OCI-LY1 (cell line): ENCODE measurements at regions not wholly inside any gene's neighbourhood (a gene's known extent, or its start where the extent isn't known, plus 50 kb on each side); places are given as distances from the start of the nearest gene placed in this dataset.

Experiments used
- CTCF ChIP-seq: fragments of 200-600 bp; sonication (generic), shearing (Covaris generic); IDR thresholded peaks from 2 replicates; pipeline ENCODE4 v1.5.1; 2017; ENCODE audit warnings: mild to moderate bottlenecking, antibody characterized with exemption, low read length, moderate library complexity, mixed read lengths
- EZH2 ChIP-seq: fragments of 200-600 bp; sonication (generic), shearing (Covaris generic); IDR thresholded peaks from 2 replicates; pipeline ENCODE4 v1.8.0; 2017; ENCODE audit warnings: borderline replicate concordance, mixed run types, mild to moderate bottlenecking, antibody characterized with exemption, low read length, moderate library complexity, mixed read lengths

- TF ChIP-seq EZH2 (no peak), CTCF (no peak)
Measured at GRCh38 chr10:33057620-33058019, 99.6 kb upstream of the ITGB1 start.
